NT2/D1 (cell line): ENCODE measurements at regions not wholly inside any gene's neighbourhood (a gene's known extent, or its start where the extent isn't known, plus 50 kb on each side); places are given as distances from the start of the nearest gene placed in this dataset.
"Not testable (repeated sequence)": the region's sequence is repeated elsewhere in the genome, so short reads cannot be mapped to it uniquely, and the experiment has no call there.

Experiments
- DNase-seq: peaks from one replicate; pipeline ENCODE4 v3.0.0-alpha.2; 2011; ENCODE audit warnings: low read depth, low spot score
- H3K27me3 ChIP-seq: 2 replicates; pipeline ENCODE4 v1.6.0; 2011; ENCODE audit warnings: mild to moderate bottlenecking; ENCODE audit not compliant: insufficient read length, insufficient read depth
- H3K36me3 ChIP-seq: 2 replicates; pipeline ENCODE4 v1.6.1; 2011; ENCODE audit warnings: mild to moderate bottlenecking, low read length, mixed read lengths; ENCODE audit not compliant: insufficient read depth, insufficient read length
- H3K4me1 ChIP-seq: 2 replicates; pipeline ENCODE4 v1.5.1; 2011; ENCODE audit not compliant: insufficient read depth, insufficient read length
- H3K4me3 ChIP-seq: 2 replicates; pipeline ENCODE4 v1.5.1; 2011; ENCODE audit warnings: low read depth; ENCODE audit not compliant: insufficient read length
- H3K9ac ChIP-seq: 2 replicates; pipeline ENCODE4 v1.6.0; 2011; ENCODE audit warnings: low read depth; ENCODE audit not compliant: insufficient read length
- H3K9me3 ChIP-seq: 2 replicates; pipeline ENCODE4 v1.5.1; 2011; ENCODE audit warnings: mild to moderate bottlenecking, low read length; ENCODE audit not compliant: insufficient read depth
- SUZ12 ChIP-seq: IDR thresholded peaks from 2 replicates; pipeline ENCODE4 v1.6.1; 2011; ENCODE audit not compliant: insufficient read length, insufficient read depth; ENCODE audit errors: extremely low read depth
- YY1 ChIP-seq: IDR thresholded peaks from 2 replicates; pipeline ENCODE4 v1.6.1; 2011; ENCODE audit not compliant: insufficient read length, insufficient read depth
- ZNF274 ChIP-seq: IDR thresholded peaks from 2 replicates; pipeline ENCODE4 v1.6.1; 2011; ENCODE audit warnings: mild to moderate bottlenecking, low read depth, low read length

GRCh38 chr3:167032267-167032876 is 347.7 kb downstream of the ZBBX start:
- no peaks in the 10 kb centered on the region for H3K36me3 ChIP-seq
- H3K4me3 ChIP-seq, result no peak overlapping the region
- TF ChIP-seq SUZ12 (no peak), ZNF274 (no peak)
- no peaks in the 10 kb centered on the region for H3K9me3 ChIP-seq
- no peak overlapping the region for H3K9ac ChIP-seq
- no peaks in the 10 kb centered on the region for H3K4me1 ChIP-seq
- peak; percentile 47 for DNase-seq
- no peaks in the 10 kb centered on the region for H3K27me3 ChIP-seq

GRCh38 chr3:167031364-167032049 is 348.6 kb downstream of the ZBBX start:
- DNase-seq, result no peak
- H3K36me3 ChIP-seq, result no peaks in the 10 kb centered on the region
- no peaks in the 10 kb centered on the region for H3K4me1 ChIP-seq
- no peak for TF ChIP-seq SUZ12
- no peak for TF ChIP-seq ZNF274
- no peak for TF ChIP-seq YY1
- H3K27me3 ChIP-seq, result no peaks in the 10 kb centered on the region
- no peaks in the 10 kb centered on the region for H3K9me3 ChIP-seq
- no peak overlapping the region for H3K4me3 ChIP-seq
- H3K9ac ChIP-seq, result no peak overlapping the region

GRCh38 chr3:167030082-167030725 is 349.9 kb downstream of the ZBBX start:
- no peak overlapping the region for H3K4me3 ChIP-seq
- H3K27me3 ChIP-seq, result no peaks in the 10 kb centered on the region
- H3K36me3 ChIP-seq, result no peaks in the 10 kb centered on the region
- no peak for DNase-seq
- TF ChIP-seq ZNF274 (no peak), YY1 (no peak), SUZ12 (no peak)
- H3K9ac ChIP-seq, result no peak overlapping the region
- H3K9me3 ChIP-seq, result no peaks in the 10 kb centered on the region
- H3K4me1 ChIP-seq, result no peaks in the 10 kb centered on the region

GRCh38 chr3:167019503-167019902 is 360.6 kb downstream of the ZBBX start:
- not testable (repeated sequence) for H3K9me3 ChIP-seq, H3K4me3 ChIP-seq, DNase-seq, H3K27me3 ChIP-seq, H3K9ac ChIP-seq, H3K4me1 ChIP-seq, H3K36me3 ChIP-seq

GRCh38 chr3:167018591-167019111 is 361.4 kb downstream of the ZBBX start:
- not testable (repeated sequence) for H3K36me3 ChIP-seq, H3K27me3 ChIP-seq, H3K4me3 ChIP-seq, H3K9me3 ChIP-seq, H3K4me1 ChIP-seq, H3K9ac ChIP-seq, DNase-seq

GRCh38 chr3:167012691-167013090 is 367.4 kb downstream of the ZBBX start:
- TF ChIP-seq SUZ12, result no peak
- TF ChIP-seq YY1, result no peak
- TF ChIP-seq ZNF274, result no peak
- no peaks in the 10 kb centered on the region for H3K4me1 ChIP-seq
- no peak for DNase-seq
- H3K9ac ChIP-seq, result no peak overlapping the region
- H3K9me3 ChIP-seq, result peaks cover 12% of the 10 kb centered on the region; the same call in 1 of the 2 replicates
- no peaks in the 10 kb centered on the region for H3K36me3 ChIP-seq
- no peak overlapping the region for H3K4me3 ChIP-seq
- no peaks in the 10 kb centered on the region for H3K27me3 ChIP-seq

- TF ChIP-seq ZNF274 (no peak), YY1 (no peak), SUZ12 (no peak)
Measured at GRCh38 chr3:167008791-167009190, 371.3 kb downstream of the ZBBX start.

More at GRCh38 chr3:167008791-167009190, 371.3 kb downstream of the ZBBX start:
- H3K9me3 ChIP-seq, result peaks cover 12% of the 10 kb centered on the region; the same call in 1 of the 2 replicates
- no peak overlapping the region for H3K9ac ChIP-seq
- no peaks in the 10 kb centered on the region for H3K36me3 ChIP-seq
- no peak for DNase-seq
- no peaks in the 10 kb centered on the region for H3K4me1 ChIP-seq
- no peak overlapping the region for H3K4me3 ChIP-seq
- H3K27me3 ChIP-seq, result no peaks in the 10 kb centered on the region
